ENCODE measurements at regions not wholly inside any gene's neighbourhood (a gene's known extent, or its start where the extent isn't known, plus 50 kb on each side); places are given as distances from the start of the nearest gene placed in this dataset.

- Mint-ChIP-seq H3K27me3 (peaks cover 41% of the 10 kb centered on the region), H3K27ac (no peak overlapping the region), H3K36me3 (ENCODE audit: low read depth) (no peaks in the 10 kb centered on the region), H3K9me3 (peaks cover 4% of the 10 kb centered on the region), H3K4me1 (ENCODE audit: low read depth) (no peaks in the 10 kb centered on the region), H3K4me3 (no peak overlapping the region)
- peaks cover 14 to 21% of the 10 kb centered on the region in 2 experiments for H3K27me3 ChIP-seq (ENCODE audit: control insufficient read depth in 1 of 2, insufficient read depth in 2 of 2, low read length in 2 of 2)
- no peaks in the 10 kb centered on the region for H3K36me3 ChIP-seq (ENCODE audit: insufficient read depth, low read length)
- H3K9me3 ChIP-seq (ENCODE audit: control insufficient read depth in 1 of 2, insufficient read depth in 1 of 2, low read length in 2 of 2) = peaks cover 0 to 27% of the 10 kb centered on the region in 2 experiments
- intact Hi-C loops (cut with DNase I, micrococcal nuclease) = loop anchor here in 1 of 2 experiments (5.0 kb wide), 1 partner anchor 629 kb away; no protein-coding TSS in a partner anchor
- ChIA-PET CTCF (no interaction called here), POLR2A (no interaction called here)
- ATAC-seq (ENCODE audit: poor library complexity) (no peak), DNase-seq (peak in 1 of 14 experiments; percentile 6)
- TF ChIP-seq, protein P1, sequence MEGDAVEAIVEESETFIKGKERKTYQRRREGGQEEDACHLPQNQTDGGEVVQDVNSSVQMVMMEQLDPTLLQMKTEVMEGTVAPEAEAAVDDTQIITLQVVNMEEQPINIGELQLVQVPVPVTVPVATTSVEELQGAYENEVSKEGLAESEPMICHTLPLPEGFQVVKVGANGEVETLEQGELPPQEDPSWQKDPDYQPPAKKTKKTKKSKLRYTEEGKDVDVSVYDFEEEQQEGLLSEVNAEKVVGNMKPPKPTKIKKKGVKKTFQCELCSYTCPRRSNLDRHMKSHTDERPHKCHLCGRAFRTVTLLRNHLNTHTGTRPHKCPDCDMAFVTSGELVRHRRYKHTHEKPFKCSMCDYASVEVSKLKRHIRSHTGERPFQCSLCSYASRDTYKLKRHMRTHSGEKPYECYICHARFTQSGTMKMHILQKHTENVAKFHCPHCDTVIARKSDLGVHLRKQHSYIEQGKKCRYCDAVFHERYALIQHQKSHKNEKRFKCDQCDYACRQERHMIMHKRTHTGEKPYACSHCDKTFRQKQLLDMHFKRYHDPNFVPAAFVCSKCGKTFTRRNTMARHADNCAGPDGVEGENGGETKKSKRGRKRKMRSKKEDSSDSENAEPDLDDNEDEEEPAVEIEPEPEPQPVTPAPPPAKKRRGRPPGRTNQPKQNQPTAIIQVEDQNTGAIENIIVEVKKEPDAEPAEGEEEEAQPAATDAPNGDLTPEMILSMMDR (IDR thresholded peaks at IDR 0.05) = no peak
- no peaks in the 10 kb centered on the region for H3K4me1 ChIP-seq (ENCODE audit: insufficient read depth, low read length)
- no peak overlapping the region for H3K4me3 ChIP-seq (ENCODE audit: low read length)
- no peak overlapping the region for H3K27ac ChIP-seq (ENCODE audit: low read depth in 1 of 2, low read length in 2 of 2)
Measured at GRCh38 chr4:1472911-1473518, 66.8 kb upstream of the NKX1-1 start.

DNA sequence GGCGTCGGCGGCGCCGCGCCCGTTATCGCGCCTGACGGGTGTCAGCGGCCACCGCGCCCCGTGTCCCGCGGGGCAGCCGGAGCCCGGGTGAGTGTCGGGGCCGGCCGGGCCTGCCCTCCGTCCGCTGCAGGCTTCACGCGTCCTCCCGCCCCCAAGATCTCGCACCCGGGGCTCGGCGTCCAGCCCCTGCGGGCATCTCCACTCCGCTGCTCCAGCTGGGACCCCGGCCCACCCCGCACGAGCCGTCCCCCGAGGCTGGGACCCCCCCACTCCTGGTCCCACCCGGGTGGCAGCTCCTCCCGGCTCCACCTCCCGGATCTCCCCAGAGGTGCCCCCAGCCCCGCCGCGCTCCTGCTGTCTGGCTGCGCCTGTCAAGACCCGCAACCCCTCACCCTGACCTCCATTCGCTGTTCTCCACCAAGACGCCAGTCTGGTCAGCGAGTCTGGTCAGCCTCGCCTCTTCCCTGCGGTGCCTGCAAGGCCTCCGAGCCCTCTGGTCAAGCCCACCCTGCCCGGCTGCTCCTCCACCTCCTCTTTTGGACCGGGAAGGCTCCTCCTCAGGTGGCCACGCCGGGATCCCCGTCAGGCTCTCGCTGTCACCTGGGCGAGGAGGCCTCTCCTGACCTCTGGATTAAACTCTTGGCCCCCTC lies 66.0 kb upstream of the NKX1-1 start:
- Histone ChIP-seq H3K27me3 (ENCODE audit: control insufficient read depth in 1 of 2, insufficient read depth in 2 of 2, low read length in 2 of 2) (peaks cover 14 to 21% of the 10 kb centered on the region in 2 experiments), H3K9me3 (ENCODE audit: control insufficient read depth in 1 of 2, insufficient read depth in 1 of 2, low read length in 2 of 2) (peaks cover 0 to 19% of the 10 kb centered on the region in 2 experiments), H3K27ac (ENCODE audit: low read depth in 1 of 2, low read length in 2 of 2) (no peak overlapping the region), H3K4me3 (ENCODE audit: low read length) (no peak overlapping the region), H3K36me3 (ENCODE audit: insufficient read depth, low read length) (no peaks in the 10 kb centered on the region), H3K4me1 (ENCODE audit: insufficient read depth, low read length) (no peaks in the 10 kb centered on the region)
- H3K36me3 Mint-ChIP-seq (ENCODE audit: low read depth) = no peaks in the 10 kb centered on the region
- no peak overlapping the region for H3K4me3 Mint-ChIP-seq
- POLR2A ChIA-PET = no interaction called here
- no peak for DNase-seq
- ATAC-seq (ENCODE audit: poor library complexity) = no peak
- peaks cover 12% of the 10 kb centered on the region for H3K9me3 Mint-ChIP-seq
- intact Hi-C loops (cut with DNase I, micrococcal nuclease) = loop anchor here in 1 of 2 experiments (5.0 kb wide), 1 partner anchor 630 kb away; no protein-coding TSS in a partner anchor
- H3K27ac Mint-ChIP-seq = no peak overlapping the region
- TF ChIP-seq, protein P1 (IDR thresholded peaks at IDR 0.05) = no peak
- CTCF ChIA-PET = no interaction called here
- peaks cover 41% of the 10 kb centered on the region for H3K27me3 Mint-ChIP-seq
- no peaks in the 10 kb centered on the region for H3K4me1 Mint-ChIP-seq (ENCODE audit: low read depth)

GRCh38 chr4:1471443-1472147 lies 65.4 kb upstream of the NKX1-1 start:
- H3K36me3 Mint-ChIP-seq (ENCODE audit: low read depth) = no peaks in the 10 kb centered on the region
- H3K4me3 Mint-ChIP-seq = no peak overlapping the region
- no peak for DNase-seq
- H3K27me3 ChIP-seq (ENCODE audit: control insufficient read depth in 1 of 2, insufficient read depth in 2 of 2, low read length in 2 of 2) = peaks cover 14 to 21% of the 10 kb centered on the region in 2 experiments
- TF ChIP-seq, protein P1 (IDR thresholded peaks at IDR 0.05) = no peak
- ChIA-PET CTCF (no interaction called here), POLR2A (no interaction called here)
- no peaks in the 10 kb centered on the region for H3K4me1 ChIP-seq (ENCODE audit: insufficient read depth, low read length)
- H3K4me1 Mint-ChIP-seq (ENCODE audit: low read depth) = no peaks in the 10 kb centered on the region
- ATAC-seq (ENCODE audit: poor library complexity) = no peak
- H3K27ac ChIP-seq (ENCODE audit: low read depth in 1 of 2, low read length in 2 of 2) = no peak overlapping the region
- H3K27ac Mint-ChIP-seq = no peak overlapping the region
- peaks cover 0 to 18% of the 10 kb centered on the region in 2 experiments for H3K9me3 ChIP-seq (ENCODE audit: control insufficient read depth in 1 of 2, insufficient read depth in 1 of 2, low read length in 2 of 2)
- intact Hi-C loops (cut with DNase I, micrococcal nuclease) = loop anchor here in 1 of 2 experiments (5.0 kb wide), 1 partner anchor 631 kb away; no protein-coding TSS in a partner anchor
- H3K9me3 Mint-ChIP-seq = peaks cover 12% of the 10 kb centered on the region
- peaks cover 41% of the 10 kb centered on the region for H3K27me3 Mint-ChIP-seq
- no peak overlapping the region for H3K4me3 ChIP-seq (ENCODE audit: low read length)
- no peaks in the 10 kb centered on the region for H3K36me3 ChIP-seq (ENCODE audit: insufficient read depth, low read length)

Measured in CD4-positive, alpha-beta T cell (primary cell).